DMS 273 (cell line): ENCODE measurements at regions not wholly inside any gene's neighbourhood (a gene's known extent, or its start where the extent isn't known, plus 50 kb on each side); places are given as distances from the start of the nearest gene placed in this dataset.

Experiments used
- DNase-seq: peaks from one replicate; lab custom pipeline; 2025; ENCODE audit not compliant: unreplicated experiment; lab: John Stamatoyannopoulos, UW

- DNase-seq, result no peak
Measured at GRCh38 chr14:61139006-61139599, 142.0 kb downstream of the TMEM30B start.

GRCh38 chr14:61132894-61133293, 148.2 kb downstream of the TMEM30B start:
- DNase-seq, result no peak

GRCh38 chr14:61132336-61132735, 148.8 kb downstream of the TMEM30B start:
- no peak for DNase-seq

GRCh38 chr14:61130512-61131260, 149.6 kb downstream of the SLC38A6 start:
- no peak for DNase-seq

- DNase-seq, result no peak
Measured at GRCh38 chr14:61129168-61129745, 148.2 kb downstream of the SLC38A6 start.

- DNase-seq, result no peak
Measured at GRCh38 chr14:61128382-61129167, 147.5 kb downstream of the SLC38A6 start.

- DNase-seq, result peak; percentile 19
Measured at GRCh38 chr14:61126603-61127498, 145.8 kb downstream of the SLC38A6 start.

GRCh38 chr14:61125867-61126572, 145.0 kb downstream of the SLC38A6 start:
- no peak for DNase-seq

- DNase-seq, result no peak
Measured at GRCh38 chr14:61125041-61125866, 144.2 kb downstream of the SLC38A6 start.

- DNase-seq, result no peak
Measured at GRCh38 chr14:61122862-61123261, 141.8 kb downstream of the SLC38A6 start.

- DNase-seq, result no peak
Measured at GRCh38 chr14:61121355-61121787, 140.3 kb downstream of the SLC38A6 start.

GRCh38 chr14:61120576-61120975, 139.5 kb downstream of the SLC38A6 start:
- DNase-seq, result no peak

GRCh38 chr14:61119006-61119405, 138.0 kb downstream of the SLC38A6 start:
- DNase-seq, result no peak

GRCh38 chr14:61116369-61116768, 135.3 kb downstream of the SLC38A6 start:
- no peak for DNase-seq

GRCh38 chr14:61113561-61114225, 132.6 kb downstream of the SLC38A6 start:
- no peak for DNase-seq

- no peak for DNase-seq
Measured at GRCh38 chr14:61112506-61112905, 131.5 kb downstream of the SLC38A6 start.

GRCh38 chr14:61111731-61112130, 130.7 kb downstream of the SLC38A6 start:
- no peak for DNase-seq

GRCh38 chr14:61111209-61111665, 130.2 kb downstream of the SLC38A6 start:
- DNase-seq, result no peak
